Ecto neural progenitor cell (in vitro differentiated cells): ENCODE measurements at regions not wholly inside any gene's neighbourhood (a gene's known extent, or its start where the extent isn't known, plus 50 kb on each side); places are given as distances from the start of the nearest gene placed in this dataset.

ENCODE experiments used
- DNase-seq: peaks from one replicate; pipeline ENCODE4 v3.0.0-alpha.2; 2018; ENCODE audit warnings: low spot score

DNA sequence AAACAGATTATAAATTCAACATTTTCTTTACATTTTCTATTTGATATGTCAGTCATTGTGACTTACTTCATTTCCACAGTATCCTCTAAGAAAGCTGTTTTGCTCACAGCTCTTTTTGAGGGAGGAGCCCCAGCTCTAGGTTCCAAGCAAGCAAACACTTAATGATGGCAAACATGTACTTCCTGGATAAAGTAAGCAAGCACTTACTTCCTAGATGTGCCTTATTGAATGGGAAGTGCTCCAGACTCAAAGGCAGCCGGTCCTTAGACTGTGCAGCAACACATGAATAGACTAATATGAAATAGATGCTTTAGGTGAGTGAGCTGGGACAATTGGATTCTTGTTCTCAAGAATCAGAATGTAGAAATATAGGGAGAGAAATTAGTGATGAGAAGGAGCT is 2149.8 kb upstream of the PIK3C3 start:
- DNase-seq: no peak

DNA sequence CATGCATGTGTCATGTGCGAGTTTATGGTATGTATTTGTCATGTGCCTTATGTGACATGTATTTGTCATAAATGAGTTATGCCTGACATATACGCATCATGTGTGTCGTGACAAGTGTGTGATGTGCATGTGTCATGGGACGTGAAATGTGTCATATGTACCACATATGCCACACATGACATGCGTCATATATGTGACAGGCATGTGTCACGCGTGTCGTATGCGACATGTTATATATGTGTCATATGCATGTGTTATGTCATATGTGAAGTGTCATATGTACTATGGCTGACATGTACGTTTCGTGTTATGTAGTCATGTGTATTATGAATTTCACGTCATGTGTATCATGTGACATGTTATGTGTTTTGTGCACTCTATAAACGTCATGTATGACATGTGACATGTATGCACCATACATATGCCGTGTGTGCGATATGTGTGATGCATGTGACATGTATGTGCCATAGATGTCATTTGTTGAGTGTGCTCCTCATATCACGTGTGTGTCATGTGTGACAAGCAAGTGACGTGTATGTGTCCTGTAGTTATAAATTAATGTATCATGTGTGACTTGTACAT is 2152.3 kb upstream of the PIK3C3 start:
- DNase-seq: no peak

DNA sequence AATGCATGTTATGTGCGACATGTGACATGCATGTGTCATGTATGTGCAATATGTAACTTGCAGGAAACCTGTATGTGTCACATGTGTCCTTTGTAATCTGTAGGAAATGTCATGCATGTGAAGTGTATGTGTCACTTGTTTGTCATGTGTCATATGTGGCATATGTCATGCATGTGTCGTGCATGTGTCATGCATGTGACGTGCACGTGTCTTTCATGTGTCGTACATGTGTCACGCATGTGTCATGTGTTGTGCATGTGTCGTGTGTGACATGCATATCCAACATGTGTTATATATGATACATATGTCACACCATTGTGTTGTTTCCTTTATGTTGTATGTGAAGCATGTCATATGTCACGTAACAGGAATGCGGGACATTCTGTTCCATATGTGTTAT is 2153.2 kb upstream of the PIK3C3 start:
- DNase-seq: no peak

DNA sequence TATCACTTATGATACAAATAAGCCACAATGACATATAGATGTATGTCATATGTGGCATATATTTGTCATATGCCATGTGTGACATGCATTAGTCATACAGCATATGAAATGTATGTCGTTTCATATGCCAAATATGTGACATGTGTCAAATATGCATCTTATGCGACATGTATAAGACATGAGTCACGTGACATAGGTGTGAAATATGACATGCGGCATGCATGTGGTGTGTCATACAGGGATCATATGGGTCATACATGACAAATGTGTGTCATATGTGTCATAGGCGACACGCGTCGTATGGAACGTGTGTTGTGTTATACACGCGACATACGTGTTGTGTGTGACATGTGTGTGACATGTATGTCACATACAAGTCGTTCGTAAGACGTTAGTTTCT is 2154.0 kb upstream of the PIK3C3 start:
- DNase-seq: no peak

DNA sequence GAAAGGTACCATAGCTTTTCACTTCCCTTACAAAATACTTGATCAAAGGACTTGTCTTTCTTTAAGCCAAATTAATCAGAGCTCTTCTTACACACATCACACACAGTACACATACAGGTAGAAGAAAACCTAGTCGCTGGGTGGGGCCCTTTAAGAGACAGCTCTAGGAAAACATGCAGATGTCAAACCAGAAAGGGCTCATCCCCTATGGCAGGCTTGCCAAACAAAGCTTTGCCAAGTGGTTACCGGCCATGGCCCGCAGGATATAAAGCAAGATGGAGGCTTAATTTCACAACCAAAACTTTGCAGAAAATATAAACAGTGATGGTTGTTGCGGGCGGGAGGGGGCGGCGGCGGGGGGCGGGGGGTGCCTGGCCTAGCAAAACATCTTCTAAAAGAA is 2156.0 kb upstream of the PIK3C3 start:
- no peak for DNase-seq

DNA sequence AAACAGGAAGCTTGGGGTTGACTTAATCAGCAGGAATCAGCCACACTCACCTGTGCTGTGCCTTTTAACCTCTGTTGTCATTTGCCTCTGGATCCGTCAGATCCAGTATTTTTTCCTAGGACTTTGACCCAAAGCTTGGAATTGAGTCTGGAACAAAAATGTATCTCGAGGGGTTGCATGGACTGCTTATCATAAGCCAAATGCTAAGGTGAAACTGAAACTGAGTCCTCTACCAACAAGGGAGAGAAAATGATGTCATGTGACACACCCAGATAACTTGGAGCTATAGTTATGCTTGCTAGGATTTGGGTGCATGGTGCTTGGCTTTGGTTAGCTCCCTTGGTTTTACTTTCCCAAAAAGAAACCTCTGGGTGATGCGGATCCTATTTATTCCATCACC is 2158.6 kb upstream of the PIK3C3 start:
- DNase-seq: no peak

DNA sequence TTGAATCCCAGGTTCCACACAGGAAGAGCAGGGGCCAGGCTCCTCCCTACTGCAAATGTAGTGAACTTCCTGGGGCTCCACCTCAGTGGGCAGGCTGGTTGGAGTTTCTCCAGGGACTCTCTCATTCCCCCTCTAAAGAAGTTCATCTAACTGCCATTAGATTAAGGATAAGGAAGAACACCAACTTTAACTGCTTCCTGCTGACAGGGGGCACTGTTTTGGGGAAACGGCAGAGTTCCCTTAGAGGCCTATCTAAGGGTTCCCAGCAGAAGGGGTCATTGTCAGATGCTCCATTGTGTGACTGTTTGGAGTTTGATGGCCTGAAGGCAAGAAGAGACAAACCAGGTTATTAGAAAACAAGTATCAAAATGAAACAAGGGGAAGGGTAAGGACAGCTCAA is 2159.7 kb upstream of the PIK3C3 start:
- no peak for DNase-seq

DNA sequence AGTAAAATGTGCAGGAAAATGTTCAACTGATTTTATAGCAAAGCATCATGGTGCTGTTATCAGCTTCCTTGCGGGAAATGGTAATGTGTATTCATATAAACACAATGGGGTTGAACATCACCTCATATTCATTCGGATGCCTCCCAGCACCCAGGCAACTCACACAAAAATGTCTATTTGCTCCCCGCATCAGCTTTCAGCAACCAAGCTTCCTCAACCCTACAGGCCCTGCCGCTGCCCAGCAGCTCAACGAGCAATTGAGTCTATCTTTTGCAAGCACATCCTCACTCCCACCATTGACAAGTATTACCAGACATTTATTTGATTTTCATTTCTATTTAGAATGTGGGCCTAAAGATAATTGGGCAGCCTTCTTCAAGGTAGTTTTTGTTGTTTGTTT is 2161.4 kb upstream of the PIK3C3 start:
- no peak for DNase-seq

GRCh38 chr18:39788383-39788782 is 2166.7 kb upstream of the PIK3C3 start:
- DNase-seq: no peak

- no peak for DNase-seq
Measured at GRCh38 chr18:39786477-39786876, 2168.6 kb upstream of the PIK3C3 start.

DNA sequence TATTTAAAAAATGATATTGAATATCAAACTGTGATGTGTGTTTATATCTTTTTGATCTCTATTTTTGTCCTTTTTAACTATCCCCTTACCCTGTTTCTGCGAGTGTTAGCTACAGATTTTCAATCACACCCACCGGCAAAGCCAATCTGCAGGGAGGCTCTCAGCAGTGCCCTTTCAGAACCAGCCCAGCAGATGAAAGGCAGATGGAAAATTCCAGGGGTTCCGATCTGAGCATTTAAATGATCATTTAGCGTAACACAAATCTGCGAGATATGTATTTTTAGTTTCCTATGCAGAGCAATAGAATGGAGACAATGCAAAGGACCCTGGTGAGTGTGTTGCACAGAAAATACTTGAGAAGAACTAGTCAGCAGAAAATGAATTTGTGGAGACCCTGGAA is 2170.5 kb upstream of the PIK3C3 start:
- no peak for DNase-seq

DNA sequence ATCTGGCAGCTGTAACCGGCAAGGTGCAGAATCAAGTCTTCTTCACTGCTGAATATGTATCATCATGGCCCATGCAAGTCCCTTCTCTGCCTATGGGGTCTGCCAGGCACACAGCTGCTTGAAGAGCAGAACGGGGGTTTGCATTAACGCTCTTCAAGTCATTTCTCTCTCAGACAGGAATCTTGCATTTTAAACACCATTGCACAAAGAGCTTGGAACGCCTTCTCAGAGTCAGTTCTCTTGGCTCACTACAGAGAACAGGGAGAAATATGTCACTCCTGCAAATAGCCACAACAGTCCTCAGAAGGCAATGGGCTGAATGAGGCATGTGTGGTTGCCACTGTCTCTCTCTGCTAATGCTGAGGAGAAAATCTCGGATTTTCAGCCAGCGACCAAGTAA is 2173.5 kb upstream of the PIK3C3 start:
- no peak for DNase-seq

- DNase-seq: no peak
Measured at GRCh38 chr18:39780774-39781173, 2174.3 kb upstream of the PIK3C3 start.

- no peak for DNase-seq
Measured at GRCh38 chr18:39779926-39780325, 2175.1 kb upstream of the PIK3C3 start.

DNA sequence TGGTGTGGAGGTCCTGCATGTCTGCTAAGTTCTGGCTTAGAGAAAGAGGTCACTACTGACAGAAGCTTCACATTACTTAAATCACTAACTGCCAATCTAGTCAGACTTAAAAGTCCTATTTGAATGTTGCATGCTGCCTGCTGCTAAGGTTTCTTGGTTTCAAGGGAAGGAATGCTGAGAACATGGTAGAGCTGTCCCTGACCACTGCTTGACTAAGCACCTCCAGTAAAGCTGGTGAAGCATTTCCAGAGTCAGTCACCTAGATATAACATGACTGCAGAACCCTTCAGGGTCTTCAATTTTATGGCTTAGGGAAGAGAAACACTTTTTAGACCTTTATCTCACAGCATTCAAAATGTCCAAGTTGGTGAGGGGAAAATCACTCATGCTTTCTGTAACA is 2178.3 kb upstream of the PIK3C3 start:
- no peak for DNase-seq

- no peak for DNase-seq
Measured at GRCh38 chr18:39774957-39775598, 2180.0 kb upstream of the PIK3C3 start.

GRCh38 chr18:39773646-39774045 is 2181.4 kb upstream of the PIK3C3 start:
- no peak for DNase-seq

GRCh38 chr18:39772155-39772919 is 2182.7 kb upstream of the PIK3C3 start:
- no peak for DNase-seq

DNA sequence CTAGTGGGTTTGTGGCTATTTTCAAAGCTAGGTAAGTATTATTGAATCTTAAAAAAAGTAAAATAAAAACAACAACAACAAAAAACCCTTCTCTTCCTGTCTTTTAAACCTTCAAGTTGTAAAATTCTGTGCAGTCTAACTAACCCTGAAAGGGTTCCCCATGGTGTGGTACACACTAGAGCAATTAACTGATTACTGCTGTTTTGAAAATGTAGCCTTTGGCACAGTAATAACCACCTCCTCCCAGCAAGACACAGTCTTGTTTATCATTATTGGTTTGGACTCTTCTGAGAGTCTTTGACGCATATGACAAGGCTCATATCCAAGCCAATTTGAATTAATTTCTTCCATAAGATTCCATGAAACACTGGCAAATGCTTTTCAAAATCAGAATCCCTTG is 2184.6 kb upstream of the PIK3C3 start:
- DNase-seq: no peak

DNA sequence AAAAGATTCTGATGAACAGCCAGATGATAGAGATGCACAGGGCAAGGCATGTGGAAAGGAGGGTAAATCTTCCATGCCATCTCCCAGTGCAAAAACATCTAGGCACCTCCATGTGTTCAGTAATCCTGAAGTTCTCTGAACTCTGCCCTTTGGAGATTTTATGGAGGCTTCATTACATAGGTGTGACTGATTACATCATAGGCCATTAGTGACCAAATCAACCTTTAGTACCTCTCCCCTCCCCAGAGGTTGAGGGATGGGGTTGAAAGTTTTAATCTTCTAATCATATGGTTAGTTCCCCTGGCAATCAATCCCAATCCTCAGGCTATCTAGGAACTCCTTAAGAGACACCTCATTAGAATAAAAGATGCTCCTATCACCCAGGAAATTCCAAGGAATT is 2190.2 kb upstream of the PIK3C3 start:
- DNase-seq: no peak

DNA sequence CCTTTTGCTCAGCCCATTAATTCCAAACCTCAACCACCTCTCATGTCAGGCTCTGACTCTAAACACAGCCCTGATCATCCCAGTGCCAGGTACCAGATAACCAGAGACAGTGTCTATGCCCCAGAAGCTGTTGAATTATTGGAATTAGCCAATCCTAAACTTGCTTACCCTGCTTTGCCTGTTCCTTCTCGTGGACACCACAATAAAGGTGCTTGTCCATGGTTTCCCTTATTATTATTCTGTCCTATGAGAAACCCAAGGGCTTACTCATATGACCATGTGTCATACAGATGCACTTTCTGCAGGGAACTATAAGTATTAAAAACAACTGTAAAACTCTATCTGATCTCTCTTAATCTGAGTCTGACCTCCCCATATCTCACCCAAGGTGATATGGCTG is 2193.8 kb upstream of the PIK3C3 start:
- DNase-seq: no peak

- no peak for DNase-seq
Measured at GRCh38 chr18:39759926-39760325, 2194.3 kb upstream of the CELF4 start.

DNA sequence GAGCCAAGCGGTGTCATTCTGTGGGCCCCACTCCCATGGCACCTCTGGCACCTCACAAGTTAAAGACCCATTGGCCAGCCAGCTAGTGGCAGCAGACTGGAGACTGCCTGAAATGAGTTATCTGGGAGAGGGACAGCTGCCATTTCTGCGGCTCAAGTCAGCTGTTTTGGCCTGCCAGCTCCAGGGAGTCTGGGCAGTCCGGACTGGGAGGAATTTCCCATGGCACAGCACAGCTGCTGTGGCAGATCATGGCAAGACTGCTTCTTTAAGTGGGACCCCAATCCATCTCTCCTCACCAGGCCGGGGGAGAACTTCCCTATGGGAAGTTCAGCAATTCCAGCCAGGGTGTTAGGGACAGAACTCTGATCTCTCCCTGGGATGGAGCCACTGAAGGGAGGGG is 2187.6 kb upstream of the CELF4 start:
- no peak for DNase-seq

- DNase-seq: no peak
Measured at GRCh38 chr18:39752351-39752750, 2186.8 kb upstream of the CELF4 start.
